Astrocyte (in vitro differentiated cells and primary cell): ENCODE measurements at regions not wholly inside any gene's neighbourhood (a gene's known extent, or its start where the extent isn't known, plus 50 kb on each side); places are given as distances from the start of the nearest gene placed in this dataset.

ENCODE experiments used
- EZH2 ChIP-seq: IDR thresholded peaks from 2 replicates; pipeline ENCODE4 v1.6.1; 2012; ENCODE audit warnings: mild to moderate bottlenecking, low read length, inconsistent platforms; ENCODE audit not compliant: insufficient read depth
- TF ChIP-seq, protein P1 (sequence below): IDR thresholded peaks from 2 replicates; pipeline ENCODE4 v1.5.1; 2011; ENCODE audit warnings: low read depth, mild to moderate bottlenecking, inconsistent platforms, low read length, moderate library complexity; ENCODE audit not compliant: insufficient read depth

- no peak for TF ChIP-seq EZH2
- TF ChIP-seq, protein P1, sequence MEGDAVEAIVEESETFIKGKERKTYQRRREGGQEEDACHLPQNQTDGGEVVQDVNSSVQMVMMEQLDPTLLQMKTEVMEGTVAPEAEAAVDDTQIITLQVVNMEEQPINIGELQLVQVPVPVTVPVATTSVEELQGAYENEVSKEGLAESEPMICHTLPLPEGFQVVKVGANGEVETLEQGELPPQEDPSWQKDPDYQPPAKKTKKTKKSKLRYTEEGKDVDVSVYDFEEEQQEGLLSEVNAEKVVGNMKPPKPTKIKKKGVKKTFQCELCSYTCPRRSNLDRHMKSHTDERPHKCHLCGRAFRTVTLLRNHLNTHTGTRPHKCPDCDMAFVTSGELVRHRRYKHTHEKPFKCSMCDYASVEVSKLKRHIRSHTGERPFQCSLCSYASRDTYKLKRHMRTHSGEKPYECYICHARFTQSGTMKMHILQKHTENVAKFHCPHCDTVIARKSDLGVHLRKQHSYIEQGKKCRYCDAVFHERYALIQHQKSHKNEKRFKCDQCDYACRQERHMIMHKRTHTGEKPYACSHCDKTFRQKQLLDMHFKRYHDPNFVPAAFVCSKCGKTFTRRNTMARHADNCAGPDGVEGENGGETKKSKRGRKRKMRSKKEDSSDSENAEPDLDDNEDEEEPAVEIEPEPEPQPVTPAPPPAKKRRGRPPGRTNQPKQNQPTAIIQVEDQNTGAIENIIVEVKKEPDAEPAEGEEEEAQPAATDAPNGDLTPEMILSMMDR, result no peak
Observed at GRCh38 chr12:107423531-107423930, 262.1 kb upstream of the PWP1 start.
